ENCODE measurements at regions not wholly inside any gene's neighbourhood (a gene's known extent, or its start where the extent isn't known, plus 50 kb on each side); places are given as distances from the start of the nearest gene placed in this dataset.

GRCh38 chr13:82963226-82964099 is 918.8 kb downstream of the SLITRK1 start:
- TF ChIP-seq POLR2A (IDR thresholded peaks at IDR 0.05): no peak
- TF ChIP-seq CTCF (IDR thresholded peaks at IDR 0.05): no peak
